Skin epidermis (tissue), 12 donors: ENCODE measurements at regions not wholly inside any gene's neighbourhood (a gene's known extent, or its start where the extent isn't known, plus 50 kb on each side); places are given as distances from the start of the nearest gene placed in this dataset.
"Not testable (repeated sequence)": the region's sequence is repeated elsewhere in the genome, so short reads cannot be mapped to it uniquely, and the experiment has no call there.

Experiments
- H3K27ac ChIP-seq, 21 experiments: fragments of 200-600 bp; sonication (generic) in 11 of 21; one replicate each; pipeline ENCODE4 v1.5.0; 2020; ENCODE audit warnings: mild to moderate bottlenecking in 3 of 21, inconsistent platforms in 2 of 21, moderate library complexity in 2 of 21
- H3K4me3 ChIP-seq, 7 experiments: fragments of 200-600 bp; sonication (generic) in 2 of 7; one replicate each; pipeline ENCODE4 v1.5.0; 2020; ENCODE audit warnings: inconsistent platforms in 2 of 7, mild to moderate bottlenecking in 2 of 7, moderate library complexity in 1 of 7

GRCh38 chr4:124862261-124862660 lies 149.7 kb upstream of the ANKRD50 start:
- H3K4me3 ChIP-seq, result no peak overlapping the region

GRCh38 chr4:124861761-124862160 lies 149.2 kb upstream of the ANKRD50 start:
- Histone ChIP-seq H3K27ac (peak overlapping the region in 1 of 21 experiments; percentile 38), H3K4me3 (no peak overlapping the region)

More at GRCh38 chr4:124862261-124862660, 149.7 kb upstream of the ANKRD50 start:
- peak overlapping the region in 2 of 21 experiments; percentile 12 to 38 for H3K27ac ChIP-seq

- Histone ChIP-seq H3K27ac (no peak overlapping the region), H3K4me3 (no peak overlapping the region)
Measured at GRCh38 chr4:124854968-124855367, 142.4 kb upstream of the ANKRD50 start.

GRCh38 chr4:124851741-124852140 lies 139.2 kb upstream of the ANKRD50 start:
- Histone ChIP-seq H3K4me3 (no peak overlapping the region), H3K27ac (no peak overlapping the region)

- H3K27ac ChIP-seq, result no peak overlapping the region
- no peak overlapping the region for H3K4me3 ChIP-seq
Measured at GRCh38 chr4:124846306-124846705, 133.8 kb upstream of the ANKRD50 start.

GRCh38 chr4:124839786-124840390 lies 127.4 kb upstream of the ANKRD50 start:
- no peak overlapping the region for H3K4me3 ChIP-seq
- H3K27ac ChIP-seq, result no peak overlapping the region

- no peak overlapping the region for H3K27ac ChIP-seq
- H3K4me3 ChIP-seq, result no peak overlapping the region
Measured at GRCh38 chr4:124833831-124834505, 121.4 kb upstream of the ANKRD50 start.

GRCh38 chr4:124828382-124828781 lies 115.8 kb upstream of the ANKRD50 start:
- Histone ChIP-seq H3K4me3 (no peak overlapping the region), H3K27ac (no peak overlapping the region)

GRCh38 chr4:124817531-124817930 lies 105.0 kb upstream of the ANKRD50 start:
- H3K4me3 ChIP-seq, result no peak overlapping the region
- no peak overlapping the region for H3K27ac ChIP-seq

GRCh38 chr4:124812203-124812602 lies 99.7 kb upstream of the ANKRD50 start:
- not testable (repeated sequence) for H3K27ac ChIP-seq, H3K4me3 ChIP-seq

GRCh38 chr4:124810827-124811226 lies 98.3 kb upstream of the ANKRD50 start:
- Histone ChIP-seq H3K4me3 (no peak overlapping the region), H3K27ac (no peak overlapping the region)

GRCh38 chr4:124807421-124807820 lies 94.9 kb upstream of the ANKRD50 start:
- Histone ChIP-seq H3K4me3 (no peak overlapping the region), H3K27ac (no peak overlapping the region)

- Histone ChIP-seq H3K4me3 (no peak overlapping the region), H3K27ac (no peak overlapping the region)
Measured at GRCh38 chr4:124806403-124806802, 93.9 kb upstream of the ANKRD50 start.

- no peak overlapping the region for H3K4me3 ChIP-seq
- peak overlapping the region in 9 of 21 experiments; percentile 2 to 59 (median 33) for H3K27ac ChIP-seq
Measured at GRCh38 chr4:124804584-124804983, 92.1 kb upstream of the ANKRD50 start.

- peak overlapping the region in 9 of 21 experiments; percentile 1 to 59 (median 33) for H3K27ac ChIP-seq
- H3K4me3 ChIP-seq, result no peak overlapping the region
Measured at GRCh38 chr4:124804041-124804440, 91.5 kb upstream of the ANKRD50 start.

- Histone ChIP-seq H3K4me3 (no peak overlapping the region), H3K27ac (peak overlapping the region in 3 of 21 experiments; percentile 6 to 59 (median 24))
Measured at GRCh38 chr4:124803641-124804040, 91.1 kb upstream of the ANKRD50 start.

GRCh38 chr4:124803026-124803425 lies 90.5 kb upstream of the ANKRD50 start:
- Histone ChIP-seq H3K4me3 (no peak overlapping the region), H3K27ac (peak overlapping the region in 1 of 21 experiments; percentile 24)

GRCh38 chr4:124797223-124797622 lies 84.7 kb upstream of the ANKRD50 start:
- no peak overlapping the region for H3K27ac ChIP-seq
- no peak overlapping the region for H3K4me3 ChIP-seq

- Histone ChIP-seq H3K27ac (no peak overlapping the region), H3K4me3 (no peak overlapping the region)
Measured at GRCh38 chr4:124790471-124790870, 77.9 kb upstream of the ANKRD50 start.

- Histone ChIP-seq H3K27ac (no peak overlapping the region), H3K4me3 (no peak overlapping the region)
Measured at GRCh38 chr4:124786634-124787033, 74.1 kb upstream of the ANKRD50 start.

- no peak overlapping the region for H3K27ac ChIP-seq
- H3K4me3 ChIP-seq, result no peak overlapping the region
Measured at GRCh38 chr4:124785645-124786044, 73.1 kb upstream of the ANKRD50 start.
